ENCODE measurements at regions not wholly inside any gene's neighbourhood (a gene's known extent, or its start where the extent isn't known, plus 50 kb on each side); places are given as distances from the start of the nearest gene placed in this dataset.
"Not testable (repeated sequence)": the region's sequence is repeated elsewhere in the genome, so short reads cannot be mapped to it uniquely, and the experiment has no call there.

DNA sequence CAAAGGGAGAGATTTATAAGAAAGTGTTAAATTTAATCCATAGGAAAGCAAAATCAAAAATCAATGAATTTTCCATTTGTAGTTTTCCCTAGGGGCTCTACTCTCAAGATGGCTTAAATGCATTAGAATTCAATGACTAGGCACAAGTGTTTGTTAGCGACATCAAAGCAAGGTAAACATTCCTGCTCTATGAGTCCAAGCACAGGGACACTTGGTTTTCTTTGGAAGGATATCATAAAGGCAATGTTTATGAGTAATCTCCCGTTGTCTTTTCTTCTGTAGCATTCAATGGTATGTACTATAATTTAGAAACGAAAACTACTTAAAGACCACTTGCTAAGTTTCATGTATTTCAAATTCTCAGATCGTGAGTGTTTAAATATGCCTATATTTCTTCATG lies 54.8 kb upstream of the ZNF717 start:
- DNase-seq (ENCODE audit: low read depth) = not testable (repeated sequence)

DNA sequence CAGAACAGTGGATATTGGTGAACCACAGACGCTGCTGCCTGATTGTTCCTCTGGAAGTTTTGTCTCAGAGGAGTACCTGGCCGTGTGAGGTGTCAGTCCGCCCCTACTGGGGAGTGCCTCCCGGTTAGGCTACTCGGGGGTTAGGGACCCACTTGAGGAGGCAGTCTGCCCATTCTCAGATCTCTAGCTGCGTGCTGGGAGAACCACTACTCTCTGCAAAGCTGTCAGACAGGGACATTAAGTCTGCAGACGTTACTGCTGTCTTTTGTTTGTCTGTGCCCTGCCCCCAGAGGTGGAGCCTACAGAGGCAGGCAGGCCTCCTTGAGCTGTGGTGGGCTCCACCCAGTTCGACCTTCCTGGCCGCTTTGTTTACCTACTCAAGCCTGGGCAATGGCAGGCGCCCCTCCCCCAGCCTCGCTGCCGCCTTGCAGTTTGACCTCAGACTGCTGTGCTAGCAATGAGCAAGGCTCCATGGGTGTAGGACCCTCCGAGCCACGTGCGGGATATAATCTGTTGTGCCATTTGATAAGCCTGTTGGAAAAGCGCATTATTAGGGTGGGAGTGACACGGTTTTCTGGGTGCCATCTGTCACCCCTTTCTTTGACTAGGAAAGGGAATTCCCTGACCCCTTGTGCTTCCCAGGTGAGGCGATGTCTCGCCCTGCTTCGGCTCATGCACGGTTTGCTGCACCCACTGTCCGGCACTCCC lies 65.1 kb upstream of the ZNF717 start:
- not testable (repeated sequence) for DNase-seq (ENCODE audit: low read depth)

DNA sequence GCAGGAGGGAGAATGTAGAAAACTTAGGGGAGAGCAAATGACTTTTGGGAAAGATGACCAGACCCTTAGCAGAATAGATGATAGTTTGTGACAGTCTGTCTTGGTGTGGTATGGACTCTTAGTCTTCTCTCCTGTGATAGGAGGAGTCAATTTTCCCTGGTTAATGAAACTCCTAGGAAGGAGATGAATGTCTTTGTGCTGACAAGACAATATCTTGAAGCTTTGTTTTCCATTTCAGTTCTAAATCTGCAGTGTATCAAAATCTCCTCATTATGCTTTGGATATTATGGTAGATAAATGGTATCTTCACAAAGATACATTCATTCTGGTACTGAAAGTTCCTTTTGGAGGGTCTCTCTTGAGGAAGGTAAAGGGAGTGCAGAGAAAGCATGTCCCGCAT lies 77.8 kb upstream of the ZNF717 start:
- DNase-seq (ENCODE audit: low read depth) = no peak

DNA sequence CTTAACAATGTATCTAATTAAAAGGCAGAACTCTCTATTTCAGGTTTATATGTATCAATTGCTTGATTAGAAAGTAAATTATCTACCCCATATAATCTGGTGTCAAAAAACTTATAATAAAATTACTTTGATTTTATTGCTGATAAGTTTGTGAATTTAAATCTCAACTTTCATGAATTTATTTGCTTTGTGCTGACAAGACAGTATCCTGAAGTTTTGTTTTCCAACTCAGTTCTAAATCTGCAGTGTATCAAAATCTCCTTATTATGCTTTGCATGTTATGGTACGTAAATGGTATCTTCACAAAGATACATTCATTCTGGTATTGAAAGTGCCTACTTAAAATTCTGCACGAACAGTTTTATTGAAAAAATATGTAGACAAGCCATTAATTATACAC lies 78.5 kb upstream of the ZNF717 start:
- no peak for DNase-seq (ENCODE audit: low read depth)

DNA sequence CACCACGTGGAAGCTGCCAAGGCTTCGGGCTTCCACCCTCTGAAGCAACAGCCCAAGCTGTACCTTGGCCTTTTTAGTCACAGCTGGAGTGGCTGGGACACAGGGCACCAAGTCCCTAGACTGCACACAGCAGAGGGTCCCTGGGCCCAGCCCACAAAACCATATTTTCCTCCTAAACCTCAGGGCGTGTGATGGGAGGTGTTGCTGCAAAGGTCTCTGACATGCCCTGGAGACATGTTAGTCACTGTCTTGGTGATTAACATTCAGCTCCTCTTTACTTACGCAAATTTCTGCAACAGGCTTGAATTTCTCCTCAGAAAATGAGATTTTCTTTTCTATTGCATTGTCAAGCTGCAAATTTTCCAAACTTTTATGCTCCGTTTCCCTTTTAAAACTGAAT lies 98.4 kb upstream of the ZNF717 start:
- DNase-seq (ENCODE audit: low read depth) = not testable (repeated sequence)

DNA sequence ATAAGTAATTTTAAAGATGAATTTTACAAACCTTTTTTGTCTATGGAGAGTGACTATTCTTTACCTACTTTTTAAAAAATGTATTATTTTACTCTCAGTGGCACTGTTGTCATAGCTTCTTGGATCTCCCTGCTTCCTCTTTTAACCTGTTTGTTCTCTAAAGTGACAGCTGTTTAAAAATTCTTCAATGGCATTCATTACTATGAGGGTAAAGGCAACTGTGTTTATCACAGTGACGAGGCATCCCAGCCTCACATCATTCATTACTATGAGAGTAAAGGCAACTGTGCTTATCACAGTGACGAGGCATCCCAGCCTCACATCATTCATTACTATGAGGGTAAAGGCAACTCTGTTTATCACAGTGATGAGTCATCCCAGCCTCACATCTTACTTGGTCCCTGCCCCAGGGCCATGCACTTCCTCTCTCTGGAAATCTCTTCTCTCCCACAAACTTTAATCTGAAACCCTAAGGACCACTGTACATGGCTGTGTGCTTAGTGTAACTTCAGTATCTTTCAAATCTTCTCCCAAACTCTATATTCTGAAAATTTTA lies 101.7 kb upstream of the ZNF717 start:
- DNase-seq (ENCODE audit: low read depth) = no peak

DNA sequence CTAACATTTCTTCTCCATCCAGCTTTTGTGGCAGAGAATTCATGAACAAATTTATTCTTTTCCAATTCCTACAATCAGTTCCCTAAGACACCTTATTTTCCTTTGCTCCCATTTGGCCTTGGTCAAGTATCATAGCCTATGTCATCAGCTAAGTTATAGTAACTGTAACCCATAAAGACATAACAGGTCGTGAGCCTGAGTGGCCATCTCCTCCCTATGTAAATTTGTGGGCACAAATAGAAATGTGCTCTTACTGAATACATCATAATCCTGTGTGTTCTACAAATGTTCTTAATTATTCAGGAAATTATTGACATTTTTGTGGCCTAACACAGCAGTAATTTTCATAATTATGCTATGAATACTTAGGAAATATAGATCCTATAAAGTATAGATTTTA lies 108.9 kb upstream of the ZNF717 start:
- no peak for DNase-seq (ENCODE audit: low read depth)

DNA sequence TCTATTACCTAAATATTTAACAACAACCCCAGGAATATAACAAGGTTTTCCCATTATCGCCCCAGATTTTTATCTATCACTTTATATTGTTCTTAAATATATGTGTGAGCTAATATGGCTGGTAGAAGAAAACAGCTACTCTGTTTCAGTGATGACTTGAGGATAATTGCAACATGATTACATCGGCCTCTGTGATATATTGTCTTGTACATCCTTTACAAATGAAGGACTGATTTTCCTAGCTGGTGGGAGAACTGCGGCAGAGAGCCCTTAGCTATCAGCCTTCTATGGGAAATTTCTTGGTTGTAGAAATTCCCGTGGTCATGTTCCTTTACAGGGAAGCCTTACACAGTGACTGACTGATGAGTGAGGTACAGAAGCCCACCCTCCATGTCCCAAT lies 110.9 kb upstream of the ZNF717 start:
- no peak for DNase-seq (ENCODE audit: low read depth)

DNA sequence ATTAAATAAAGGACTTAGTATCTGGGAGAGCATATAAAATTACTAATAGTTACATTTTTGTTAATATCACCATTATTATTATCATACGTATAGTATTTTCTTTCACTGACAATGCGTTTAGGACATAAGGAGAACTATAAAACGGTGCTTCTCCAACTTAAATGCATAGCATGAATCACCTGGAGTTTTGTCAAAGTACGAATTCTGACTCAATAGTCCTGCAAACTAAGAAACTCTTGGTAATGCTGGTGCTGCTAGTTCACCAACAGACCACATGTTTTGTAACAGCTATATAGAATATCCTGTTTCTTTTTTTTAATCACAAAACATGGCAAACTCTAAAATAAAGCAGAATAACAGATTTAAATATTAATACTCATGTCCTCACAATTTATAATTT lies 116.1 kb upstream of the ZNF717 start:
- DNase-seq (ENCODE audit: low read depth) = not testable (repeated sequence)

DNA sequence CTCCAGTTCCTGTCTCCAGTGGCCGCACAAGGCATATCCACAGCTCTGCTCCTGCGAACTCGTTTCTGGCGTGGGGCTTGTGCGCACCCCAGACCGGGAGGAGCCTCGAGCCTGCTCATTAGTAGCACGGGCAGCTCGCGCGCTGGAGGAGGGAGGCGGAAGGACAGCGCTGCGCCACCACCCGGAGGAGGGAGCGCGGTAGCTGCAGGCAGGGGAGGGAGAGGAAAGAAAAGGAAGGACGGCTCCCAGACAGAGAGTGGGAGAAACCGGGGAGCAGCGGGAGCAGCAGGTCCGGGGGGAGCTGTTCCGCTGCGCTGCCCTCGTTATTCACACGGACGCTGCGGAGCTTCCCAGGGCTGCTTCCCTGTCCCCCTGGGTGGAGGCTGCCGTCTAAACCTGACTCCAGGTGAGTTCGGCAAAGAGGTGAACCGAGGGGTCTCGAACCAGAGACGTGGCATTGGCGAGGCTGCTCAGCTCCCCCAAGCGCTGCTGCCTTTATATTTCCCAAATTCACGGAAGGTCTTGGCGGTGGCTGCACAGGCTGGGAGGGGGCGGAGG lies 121.3 kb upstream of the ZNF717 start:
- DNase-seq (ENCODE audit: low read depth) = peak; percentile 31

DNA sequence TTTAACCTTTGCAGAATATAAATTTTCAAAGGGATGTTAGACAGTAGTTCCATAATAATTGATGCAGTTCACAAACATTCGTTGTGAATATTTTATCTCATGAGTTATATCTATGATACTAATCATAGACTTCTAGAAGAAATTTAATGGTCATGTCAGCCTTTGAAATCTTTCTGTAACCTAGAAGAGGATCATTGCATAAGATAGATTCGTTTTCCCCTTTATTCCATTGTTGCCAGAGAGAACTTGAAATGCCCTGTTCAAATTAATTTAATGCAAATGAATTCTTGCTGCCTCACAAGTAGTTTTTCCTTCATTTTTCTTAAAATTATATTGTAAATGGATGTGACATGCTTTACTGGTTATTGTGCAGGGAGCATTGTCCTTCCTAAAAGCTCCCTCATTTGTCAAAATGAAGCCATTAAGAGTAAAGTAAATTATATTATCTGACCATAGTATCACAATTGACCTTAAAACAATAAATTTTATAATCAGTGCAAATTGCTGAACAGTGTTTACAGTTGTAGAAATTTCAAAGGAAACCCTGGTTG lies 128.5 kb upstream of the ZNF717 start:
- no peak for DNase-seq (ENCODE audit: low read depth)

DNA sequence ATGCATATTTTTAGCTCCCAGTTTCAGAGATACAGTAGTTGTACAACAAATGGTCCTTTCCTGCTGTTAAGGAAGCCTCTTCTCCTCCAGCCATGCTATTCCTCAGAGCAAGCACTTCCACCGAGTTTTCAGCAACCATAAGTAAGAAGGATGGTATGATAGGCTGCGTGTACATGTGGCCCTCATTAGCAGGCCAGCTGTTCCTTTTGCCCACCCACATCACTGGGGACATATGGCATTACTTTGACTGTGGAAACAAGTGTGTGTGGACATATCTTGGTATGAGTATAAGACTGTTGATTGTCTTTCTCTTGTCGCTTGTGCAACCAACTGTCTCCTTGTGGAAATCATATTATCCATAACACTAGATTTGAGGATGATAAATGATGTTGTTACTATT lies 129.4 kb upstream of the ZNF717 start:
- DNase-seq (ENCODE audit: low read depth) = not testable (repeated sequence)

DNA sequence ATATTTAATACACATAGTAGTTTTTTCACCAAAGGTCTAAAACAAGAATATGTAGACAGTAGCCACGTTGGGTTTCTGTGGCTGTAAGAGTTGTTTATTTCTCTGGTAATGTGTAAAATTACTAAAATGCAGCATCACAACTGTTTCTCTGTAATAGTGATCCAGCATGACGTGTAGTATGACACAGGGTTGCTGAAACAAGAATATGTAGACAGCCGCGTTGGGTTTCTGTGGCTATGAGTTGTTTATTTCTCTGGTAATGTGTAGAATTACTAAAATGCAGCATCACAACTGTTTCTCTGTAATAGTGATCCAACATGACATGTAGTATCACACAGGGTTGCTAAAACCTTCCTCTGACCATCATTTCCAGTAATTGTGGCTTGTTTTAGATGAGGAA lies 153.6 kb upstream of the ZNF717 start:
- no peak for DNase-seq (ENCODE audit: low read depth)

DNA sequence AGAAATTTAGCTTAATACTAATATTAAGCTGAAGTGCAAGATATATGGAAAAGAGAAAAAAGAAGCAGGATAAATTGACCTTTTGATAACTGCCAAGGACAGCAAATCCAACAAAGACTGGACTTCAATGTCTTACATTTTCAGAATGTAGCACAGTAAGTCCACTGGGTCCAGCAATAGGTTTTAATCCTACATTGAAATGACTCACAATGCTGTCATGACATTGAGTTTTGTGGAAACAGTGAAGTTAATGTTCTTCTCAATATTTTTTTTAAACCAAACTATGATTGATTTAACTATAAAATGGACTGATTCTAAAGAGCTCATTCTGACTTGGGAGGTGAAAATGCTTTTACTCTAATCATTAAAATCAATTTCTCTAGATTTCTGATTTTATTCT lies 166.6 kb upstream of the ZNF717 start:
- DNase-seq (ENCODE audit: low read depth) = peak; percentile 1

DNA sequence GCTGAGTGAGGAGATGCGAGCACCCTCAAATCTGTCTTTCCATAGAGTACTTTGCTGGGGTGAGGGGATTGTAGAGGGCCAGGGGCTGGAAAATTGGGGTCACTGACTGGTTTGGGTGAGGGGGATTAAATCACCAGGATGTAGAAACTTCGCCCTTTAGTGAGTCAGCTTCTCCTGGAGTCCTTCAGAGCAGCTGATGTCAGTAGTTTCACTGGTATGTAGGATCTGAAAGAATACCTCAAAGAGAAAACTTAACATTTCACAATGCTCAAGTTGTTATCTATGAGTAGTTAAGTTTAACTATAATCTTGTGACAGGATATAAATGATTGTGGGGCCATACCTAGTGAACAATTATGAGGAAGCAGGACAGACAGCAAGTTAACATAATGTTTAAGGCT lies 174.7 kb upstream of the ZNF717 start:
- not testable (repeated sequence) for DNase-seq (ENCODE audit: low read depth)

DNA sequence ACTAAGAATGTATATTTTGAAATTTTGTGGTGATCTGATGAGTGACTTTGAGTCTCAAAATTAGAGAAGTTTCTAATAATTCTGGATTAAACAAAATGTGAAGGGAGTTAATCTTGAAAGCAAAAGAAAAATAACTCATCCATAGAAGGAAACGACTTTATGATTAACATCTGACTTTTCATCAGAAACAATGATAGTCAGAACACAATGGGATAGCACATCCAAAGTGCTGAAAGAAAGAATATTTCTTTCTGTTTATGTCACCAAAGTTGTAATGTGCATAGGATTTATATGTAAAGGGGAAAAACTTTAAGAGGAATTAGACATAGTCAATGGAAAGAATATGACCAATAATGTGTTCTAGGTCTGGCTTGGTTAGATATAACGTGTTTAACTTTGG lies 176.7 kb upstream of the ZNF717 start:
- DNase-seq (ENCODE audit: low read depth) = not testable (repeated sequence)

DNA sequence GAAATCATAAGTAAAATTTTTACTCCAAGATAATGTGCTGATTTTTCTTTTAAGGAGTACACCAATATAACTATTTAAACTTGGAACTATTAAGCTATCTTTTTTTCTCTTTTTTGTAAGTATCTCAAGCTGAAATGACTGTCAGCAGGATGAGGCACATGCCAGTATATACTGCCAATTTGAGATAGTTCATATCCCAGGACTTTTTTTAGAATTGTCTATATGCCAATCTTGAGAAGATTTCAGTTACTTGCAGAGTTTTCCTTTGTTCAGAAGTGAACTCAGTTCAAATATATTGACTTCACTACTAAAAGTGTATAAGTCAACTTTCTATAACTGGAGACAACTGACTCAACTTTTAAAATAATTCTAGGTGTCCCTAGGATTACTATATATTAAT lies 181.7 kb upstream of the ZNF717 start:
- no peak for DNase-seq (ENCODE audit: low read depth)

DNA sequence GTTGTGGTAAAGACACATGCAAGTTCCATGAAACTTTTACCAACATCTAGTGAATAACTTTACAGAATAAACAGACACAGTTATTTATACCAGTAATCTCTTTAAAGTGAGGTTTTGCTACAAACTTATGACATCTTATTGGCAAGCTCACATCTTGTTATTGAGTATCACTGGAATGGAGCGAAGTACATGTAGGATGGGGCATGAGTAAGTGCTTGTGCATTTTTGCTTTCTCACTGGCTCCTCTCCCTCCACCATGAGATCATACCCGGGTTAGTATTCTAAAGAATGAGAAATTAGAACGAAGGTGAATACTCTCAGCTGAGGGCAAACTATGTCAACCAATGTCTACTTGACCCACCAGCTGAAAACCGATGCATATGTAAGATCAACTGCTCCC lies 193.3 kb upstream of the ZNF717 start:
- DNase-seq (ENCODE audit: low read depth) = peak; percentile 3

DNA sequence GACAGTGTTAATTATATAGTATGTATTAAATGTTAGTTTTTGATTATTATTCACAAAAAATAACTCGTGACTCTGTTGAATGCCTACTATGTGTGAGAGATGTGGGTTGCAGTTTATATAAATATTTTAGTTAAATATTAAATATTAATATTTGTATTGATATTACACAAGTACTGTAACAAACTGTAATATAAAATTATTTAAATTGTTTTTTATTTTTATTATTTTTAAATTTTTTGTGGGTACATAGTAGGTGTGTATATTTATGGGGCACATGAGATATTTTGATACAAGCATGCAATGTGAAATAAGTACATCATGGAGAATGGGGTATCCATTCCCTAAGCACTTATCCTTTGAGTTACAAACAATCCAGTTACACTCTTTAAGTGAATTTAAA lies 196.1 kb upstream of the ZNF717 start:
- DNase-seq (ENCODE audit: low read depth) = no peak

DNA sequence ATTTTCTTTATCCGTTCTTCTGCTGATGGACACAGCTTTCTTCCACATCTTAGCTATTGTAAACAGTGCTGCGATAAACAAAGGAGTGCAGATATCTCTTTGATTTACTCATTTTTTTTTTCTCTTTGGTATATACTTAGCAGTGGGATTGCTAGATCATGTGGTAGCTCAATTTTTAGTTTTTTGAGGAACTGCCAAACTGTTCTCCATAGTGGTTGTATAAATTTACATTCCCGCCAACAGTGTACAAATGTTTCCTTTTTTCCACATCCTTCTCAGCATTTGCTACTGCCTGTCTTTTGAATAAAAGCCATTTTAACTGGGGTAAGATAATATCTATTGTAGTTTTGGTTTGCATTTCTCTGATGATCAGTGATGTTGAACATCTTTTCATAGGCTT lies 196.8 kb upstream of the ZNF717 start:
- no peak for DNase-seq (ENCODE audit: low read depth)

DNA sequence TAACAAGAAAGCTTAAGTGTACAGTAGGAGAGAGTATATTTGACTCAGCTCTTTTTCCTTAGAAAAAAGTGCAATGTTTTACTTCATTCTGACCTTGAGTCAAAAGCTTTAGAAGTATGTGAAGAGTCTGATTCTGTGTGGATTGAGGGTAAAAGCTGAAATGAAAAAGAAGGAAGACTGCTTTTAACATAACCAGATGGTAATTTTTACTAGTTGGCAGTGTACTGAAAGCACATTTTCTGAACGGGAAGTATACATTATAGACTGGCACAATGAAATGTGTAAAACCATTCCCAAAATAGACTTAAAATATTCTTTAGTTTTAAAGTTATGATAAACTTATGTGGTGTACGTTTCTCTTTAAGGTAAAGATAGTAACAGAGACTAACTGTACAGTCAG lies 197.8 kb upstream of the ZNF717 start:
- DNase-seq (ENCODE audit: low read depth) = no peak

DNA sequence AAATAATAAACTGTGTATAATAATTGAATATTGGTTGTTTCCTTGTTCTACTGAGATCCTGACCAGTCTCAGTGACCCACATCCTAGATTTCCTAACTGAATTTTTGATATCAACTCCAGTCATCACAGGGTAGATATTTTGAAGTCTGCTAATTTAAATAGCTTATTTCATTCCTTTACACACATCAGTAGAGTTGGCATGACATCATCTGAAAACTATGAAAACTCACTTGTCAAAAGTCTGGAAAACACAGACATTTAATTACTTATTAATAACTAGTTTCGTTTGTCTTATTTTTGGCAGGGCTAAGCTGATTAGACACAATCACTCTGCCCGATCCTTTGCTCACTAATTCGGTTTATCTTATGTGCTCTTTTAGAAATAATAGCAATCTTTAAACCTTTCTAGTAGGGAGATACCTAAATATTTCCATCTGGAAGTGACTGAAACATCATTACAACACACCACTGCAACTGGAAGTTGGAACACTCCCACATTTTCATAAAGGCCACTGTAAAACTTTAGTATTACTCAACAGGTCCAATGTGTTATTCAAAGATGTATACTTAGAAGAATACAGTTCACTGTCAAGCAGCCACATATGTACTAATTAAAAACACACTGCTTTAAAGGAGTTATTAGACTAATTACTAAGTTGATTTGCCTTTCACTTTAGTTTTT lies 198.4 kb upstream of the ZNF717 start:
- no peak for DNase-seq (ENCODE audit: low read depth)
